Esophagus squamous epithelium (tissue), 4 donors: ENCODE measurements at regions not wholly inside any gene's neighbourhood (a gene's known extent, or its start where the extent isn't known, plus 50 kb on each side); places are given as distances from the start of the nearest gene placed in this dataset.

ENCODE experiments used
- POLR2A ChIP-seq, 4 donors: fragments of 450-650 bp; IDR thresholded peaks; one replicate each; pipeline ENCODE4 v1.6.1; 2017; ENCODE audit warnings: antibody characterized with exemption in 4 of 4, mild to moderate bottlenecking in 4 of 4, moderate library complexity in 3 of 4
- TF ChIP-seq, protein P1 (sequence below), 6 experiments: fragments of 450-650 bp in 4 of 6; fragments of 200-600 bp in 2 of 6; sonication (generic) in 2 of 6; IDR thresholded peaks; one replicate each; pipeline ENCODE4 v1.5.1; 2016 to 2019; ENCODE audit warnings: antibody characterized with exemption in 6 of 6, mild to moderate bottlenecking in 4 of 6, moderate library complexity in 4 of 6

DNA sequence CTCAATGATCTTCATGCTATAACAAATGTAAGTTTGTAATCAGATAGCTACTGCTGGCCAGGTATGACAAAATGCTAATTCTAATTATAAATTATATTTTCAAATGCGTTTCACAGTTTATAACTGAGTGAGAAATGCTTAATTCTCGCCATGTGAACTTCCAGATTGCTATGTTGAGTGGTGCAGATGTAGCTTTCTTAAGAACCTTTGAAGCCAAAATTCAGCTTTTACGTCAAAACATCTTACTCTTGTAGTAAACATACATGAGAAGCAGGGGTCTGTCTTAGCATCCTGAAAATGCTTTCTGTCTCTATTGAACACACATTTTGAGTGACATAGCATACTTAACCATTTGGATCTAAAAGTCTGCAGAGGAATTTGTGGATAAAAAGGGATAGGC is 176.5 kb upstream of the PRICKLE1 start:
- TF ChIP-seq, protein P1, sequence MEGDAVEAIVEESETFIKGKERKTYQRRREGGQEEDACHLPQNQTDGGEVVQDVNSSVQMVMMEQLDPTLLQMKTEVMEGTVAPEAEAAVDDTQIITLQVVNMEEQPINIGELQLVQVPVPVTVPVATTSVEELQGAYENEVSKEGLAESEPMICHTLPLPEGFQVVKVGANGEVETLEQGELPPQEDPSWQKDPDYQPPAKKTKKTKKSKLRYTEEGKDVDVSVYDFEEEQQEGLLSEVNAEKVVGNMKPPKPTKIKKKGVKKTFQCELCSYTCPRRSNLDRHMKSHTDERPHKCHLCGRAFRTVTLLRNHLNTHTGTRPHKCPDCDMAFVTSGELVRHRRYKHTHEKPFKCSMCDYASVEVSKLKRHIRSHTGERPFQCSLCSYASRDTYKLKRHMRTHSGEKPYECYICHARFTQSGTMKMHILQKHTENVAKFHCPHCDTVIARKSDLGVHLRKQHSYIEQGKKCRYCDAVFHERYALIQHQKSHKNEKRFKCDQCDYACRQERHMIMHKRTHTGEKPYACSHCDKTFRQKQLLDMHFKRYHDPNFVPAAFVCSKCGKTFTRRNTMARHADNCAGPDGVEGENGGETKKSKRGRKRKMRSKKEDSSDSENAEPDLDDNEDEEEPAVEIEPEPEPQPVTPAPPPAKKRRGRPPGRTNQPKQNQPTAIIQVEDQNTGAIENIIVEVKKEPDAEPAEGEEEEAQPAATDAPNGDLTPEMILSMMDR (IDR thresholded peaks at IDR 0.05) = no peak
- no peak for TF ChIP-seq POLR2A (IDR thresholded peaks at IDR 0.05)
